ENCODE measurements at regions not wholly inside any gene's neighbourhood (a gene's known extent, or its start where the extent isn't known, plus 50 kb on each side); places are given as distances from the start of the nearest gene placed in this dataset.

- no peak for DNase-seq (ENCODE audit: low spot score)
Observed at GRCh38 chr18:56278421-56279003, 359.9 kb downstream of the TXNL1 start.

GRCh38 chr18:56276466-56276865 lies 361.9 kb downstream of the TXNL1 start:
- no peak for DNase-seq (ENCODE audit: low spot score)

- no peak for DNase-seq (ENCODE audit: low spot score)
Observed at GRCh38 chr18:56273541-56274219, 364.7 kb downstream of the TXNL1 start.

- DNase-seq (ENCODE audit: low spot score) = no peak
Observed at GRCh38 chr18:56270671-56271250, 367.6 kb downstream of the TXNL1 start.

- no peak for DNase-seq (ENCODE audit: low spot score)
Observed at GRCh38 chr18:56269958-56270357, 368.4 kb downstream of the TXNL1 start.

- DNase-seq (ENCODE audit: low spot score) = no peak
Observed at GRCh38 chr18:56268952-56269351, 369.4 kb downstream of the TXNL1 start.

- DNase-seq (ENCODE audit: low spot score) = no peak
Observed at GRCh38 chr18:56267334-56267733, 371.1 kb downstream of the TXNL1 start.

- no peak for DNase-seq (ENCODE audit: low spot score)
Observed at GRCh38 chr18:56258178-56258577, 380.2 kb downstream of the TXNL1 start.

- no peak for DNase-seq (ENCODE audit: low spot score)
Observed at GRCh38 chr18:56257205-56257604, 381.2 kb downstream of the TXNL1 start.

- DNase-seq (ENCODE audit: low spot score) = no peak
Observed at GRCh38 chr18:56256659-56257058, 381.7 kb downstream of the TXNL1 start.

- no peak for DNase-seq (ENCODE audit: low spot score)
Observed at GRCh38 chr18:56255381-56255780, 383.0 kb downstream of the TXNL1 start.

GRCh38 chr18:56252456-56252855 lies 385.9 kb downstream of the TXNL1 start:
- no peak for DNase-seq (ENCODE audit: low spot score)

- no peak for DNase-seq (ENCODE audit: low spot score)
Observed at GRCh38 chr18:56248610-56249235, 389.7 kb downstream of the TXNL1 start.

- no peak for DNase-seq (ENCODE audit: low spot score)
Observed at GRCh38 chr18:56246916-56247315, 391.5 kb downstream of the TXNL1 start.

- no peak for DNase-seq (ENCODE audit: low spot score)
Observed at GRCh38 chr18:56245866-56246580, 392.4 kb downstream of the TXNL1 start.

GRCh38 chr18:56240405-56240804 lies 398.0 kb downstream of the TXNL1 start:
- no peak for DNase-seq (ENCODE audit: low spot score)

GRCh38 chr18:56238576-56238975 lies 399.8 kb downstream of the TXNL1 start:
- no peak for DNase-seq (ENCODE audit: low spot score)

GRCh38 chr18:56235481-56236013 lies 402.8 kb downstream of the TXNL1 start:
- DNase-seq (ENCODE audit: low spot score) = no peak

- no peak for DNase-seq (ENCODE audit: low spot score)
Observed at GRCh38 chr18:56235071-56235470, 403.3 kb downstream of the TXNL1 start.

GRCh38 chr18:56233595-56233994 lies 404.8 kb downstream of the TXNL1 start:
- DNase-seq (ENCODE audit: low spot score) = no peak

- no peak for DNase-seq (ENCODE audit: low spot score)
Observed at GRCh38 chr18:56226025-56226424, 412.4 kb downstream of the TXNL1 start.
